ENCODE measurements at regions not wholly inside any gene's neighbourhood (a gene's known extent, or its start where the extent isn't known, plus 50 kb on each side); places are given as distances from the start of the nearest gene placed in this dataset.
"Not testable (repeated sequence)": the region's sequence is repeated elsewhere in the genome, so short reads cannot be mapped to it uniquely, and the experiment has no call there.

GRCh38 chr21:21858502-21859334, 860.5 kb downstream of the NCAM2 start:
- DNase-seq = no peak

DNA sequence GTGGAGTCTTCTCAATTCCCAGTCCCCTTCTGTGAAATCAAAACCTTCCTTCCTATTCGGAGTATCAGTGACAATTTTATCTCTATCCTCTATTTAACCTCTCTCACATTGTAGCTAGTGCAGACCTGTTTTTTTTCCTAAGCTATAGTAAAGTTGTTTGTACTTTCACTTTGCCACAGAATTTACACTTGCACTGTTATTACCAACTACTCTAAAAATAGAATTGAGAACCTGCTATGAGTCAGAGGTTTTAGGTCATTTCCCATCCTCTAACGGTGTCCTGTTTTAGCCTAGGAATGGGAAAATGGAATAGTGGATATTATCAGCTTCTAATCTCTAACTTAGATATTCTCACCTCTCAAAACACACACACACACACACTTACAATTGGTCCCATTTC, 862.7 kb downstream of the NCAM2 start:
- no peak for DNase-seq

GRCh38 chr21:21864321-21864840, 866.2 kb downstream of the NCAM2 start:
- no peak for DNase-seq

- DNase-seq = no peak
Measured at GRCh38 chr21:21897275-21897883, 899.2 kb downstream of the NCAM2 start.

DNA sequence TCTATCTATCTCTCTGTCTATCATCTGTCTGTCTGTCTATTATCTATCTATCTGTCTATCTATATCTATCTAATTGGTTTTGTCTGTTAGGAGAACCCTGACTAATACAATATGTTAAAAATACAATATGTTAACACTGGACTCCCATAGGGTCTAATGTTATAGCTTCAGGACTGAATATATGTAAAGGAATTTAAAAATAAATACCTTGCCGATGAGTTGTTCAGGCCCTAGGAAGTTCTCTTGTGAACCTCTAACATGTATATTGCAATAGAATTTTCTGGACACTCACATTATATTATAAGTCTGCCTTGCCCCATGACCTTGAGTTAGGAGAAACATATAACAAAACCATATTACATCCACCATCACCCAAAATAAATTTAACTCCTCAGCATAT, 900.6 kb downstream of the NCAM2 start:
- DNase-seq = no peak

GRCh38 chr21:21902416-21902815, 904.2 kb downstream of the NCAM2 start:
- not testable (repeated sequence) for DNase-seq

- no peak for DNase-seq
Measured at GRCh38 chr21:21907271-21907670, 909.1 kb downstream of the NCAM2 start.

DNA sequence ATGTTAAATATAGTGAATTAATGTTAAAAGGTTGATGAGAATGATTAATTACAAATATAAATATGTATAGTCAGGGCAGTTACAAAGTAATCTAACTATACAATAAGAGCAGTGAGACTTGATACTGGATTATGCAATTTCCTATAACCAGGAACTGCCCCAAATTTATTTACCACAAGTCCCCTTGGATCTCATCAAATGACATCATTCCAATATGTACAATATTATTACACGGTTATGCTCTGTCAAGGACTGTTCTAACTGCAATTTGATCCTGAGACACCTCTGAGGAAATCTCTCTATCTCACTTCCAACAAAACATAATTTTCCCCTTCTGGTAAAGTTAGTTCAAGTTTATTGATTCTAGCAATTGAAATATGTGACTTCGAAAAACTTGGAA, 917.6 kb downstream of the NCAM2 start:
- no peak for DNase-seq

- no peak for DNase-seq
Measured at GRCh38 chr21:21921410-21922232, 923.4 kb downstream of the NCAM2 start.

DNA sequence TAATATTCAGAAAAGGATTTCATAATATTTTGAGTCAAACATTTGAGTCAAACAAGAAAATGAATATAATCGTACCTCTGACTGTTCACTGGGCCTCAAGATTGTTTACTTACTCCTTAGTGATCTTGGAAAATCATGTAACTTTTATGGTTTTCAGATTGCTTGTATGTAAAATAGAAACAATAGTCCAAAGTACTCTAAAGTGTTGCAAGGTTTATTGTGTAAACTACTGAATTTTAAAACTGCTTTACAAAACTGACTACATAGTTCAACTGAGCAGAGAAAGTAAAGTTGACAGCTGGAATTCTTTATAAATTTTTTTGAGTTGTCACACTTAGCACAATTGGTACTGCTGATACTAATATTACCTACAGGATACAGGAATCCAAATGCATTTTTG, 931.0 kb downstream of the NCAM2 start:
- no peak for DNase-seq

DNA sequence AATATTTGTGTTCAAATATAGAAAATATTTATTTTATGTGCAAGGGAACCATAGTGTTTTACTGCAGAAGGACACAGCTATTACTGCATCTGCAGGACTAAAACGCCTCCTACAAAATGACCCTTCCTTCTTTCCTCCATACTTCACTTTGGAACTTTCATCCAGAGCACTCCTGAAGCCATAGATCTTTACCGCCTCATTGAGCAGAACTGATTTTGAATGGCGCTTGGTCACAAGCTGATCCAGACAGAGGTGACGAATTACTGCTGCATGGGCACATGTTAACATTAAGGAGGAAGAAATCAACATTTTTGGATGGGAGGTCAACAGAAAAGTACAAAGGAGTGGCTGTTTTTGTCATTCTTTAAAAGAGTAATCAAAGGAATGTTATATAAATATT, 931.6 kb downstream of the NCAM2 start:
- DNase-seq = no peak

DNA sequence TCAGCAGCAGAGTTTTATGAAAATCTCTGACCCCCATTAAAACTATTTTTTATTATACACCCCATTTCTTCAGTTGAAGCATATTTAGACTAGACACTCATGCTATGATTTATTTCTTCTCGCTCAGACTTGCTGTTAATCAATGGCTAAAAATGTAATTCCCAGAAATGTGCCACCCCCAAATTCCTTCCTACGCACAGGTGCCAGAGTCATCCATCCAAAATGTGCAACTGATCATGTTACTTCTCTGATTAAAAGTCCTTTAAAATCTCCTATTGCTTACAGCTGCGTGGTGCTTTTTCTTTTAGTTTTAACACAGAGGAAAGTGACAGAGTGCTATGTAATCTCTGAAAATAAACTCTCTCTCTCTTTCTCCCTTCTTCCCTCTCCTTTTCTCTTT, 954.4 kb downstream of the NCAM2 start:
- DNase-seq = no peak

- DNase-seq = no peak
Measured at GRCh38 chr21:21955204-21955603, 957.0 kb downstream of the NCAM2 start.

GRCh38 chr21:21957490-21957889, 959.3 kb downstream of the NCAM2 start:
- DNase-seq = no peak

GRCh38 chr21:21963911-21964310, 965.7 kb downstream of the NCAM2 start:
- no peak for DNase-seq

- DNase-seq = no peak
Measured at GRCh38 chr21:21968810-21969209, 970.6 kb downstream of the NCAM2 start.

DNA sequence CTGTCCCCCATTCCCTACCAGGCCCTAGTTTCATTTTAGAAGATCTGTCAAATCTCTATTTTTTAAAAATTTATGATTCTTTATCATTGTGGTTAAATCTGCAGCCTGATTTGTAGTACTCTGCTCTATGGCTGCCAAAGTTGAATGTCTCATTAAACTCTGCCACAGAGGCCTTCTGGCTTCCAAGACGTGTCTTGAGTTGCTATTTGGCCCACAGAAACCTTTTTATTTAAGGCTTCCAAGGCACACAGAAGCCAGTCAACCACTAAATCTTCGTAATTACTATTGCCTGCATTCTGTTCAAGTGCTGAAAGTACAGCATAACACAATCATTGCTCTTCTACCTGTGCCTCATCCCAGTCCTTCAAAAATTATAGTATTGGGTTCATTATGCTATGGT, 971.0 kb downstream of the NCAM2 start:
- no peak for DNase-seq

GRCh38 chr21:21971384-21971783, 973.2 kb downstream of the NCAM2 start:
- DNase-seq = no peak

DNA sequence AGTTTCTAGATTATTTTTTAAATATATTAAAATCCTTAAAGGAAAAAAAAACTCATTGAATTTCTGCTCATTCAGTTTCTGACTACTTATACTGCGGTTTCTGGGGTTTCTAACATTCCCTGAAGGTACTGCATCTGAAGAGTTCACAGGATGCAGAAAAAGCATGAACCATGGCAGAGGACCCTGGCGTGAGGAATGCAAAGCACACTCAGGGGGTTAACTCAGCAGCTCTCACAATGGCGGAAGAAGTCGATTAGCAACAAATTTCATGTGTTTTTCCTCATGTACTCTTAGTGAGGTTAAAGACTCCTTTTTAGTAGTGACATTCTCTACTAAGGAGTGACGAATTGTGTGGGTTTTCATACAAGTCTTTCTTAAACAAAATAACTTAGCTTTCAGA, 975.6 kb downstream of the NCAM2 start:
- DNase-seq = no peak

DNA sequence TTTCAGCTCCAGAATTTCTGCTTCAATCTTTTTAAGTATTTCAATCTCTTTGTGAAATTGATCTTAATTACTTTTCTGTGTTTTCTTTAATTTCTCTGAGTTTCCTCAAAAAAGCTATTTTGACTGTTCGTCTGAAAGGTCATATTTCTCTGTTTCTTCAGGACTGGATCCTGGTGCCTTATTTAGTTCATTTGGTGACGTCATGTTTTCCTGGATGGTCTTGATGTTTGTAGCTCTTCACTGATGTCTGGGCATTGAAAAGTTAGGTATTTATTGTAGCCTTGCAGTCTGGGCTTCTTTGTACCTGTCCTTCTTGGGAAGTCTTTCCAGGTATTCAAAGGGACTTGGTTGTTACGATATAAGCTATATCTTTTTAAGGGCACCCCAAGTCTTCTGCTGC, 998.7 kb downstream of the NCAM2 start:
- DNase-seq = no peak

DNA sequence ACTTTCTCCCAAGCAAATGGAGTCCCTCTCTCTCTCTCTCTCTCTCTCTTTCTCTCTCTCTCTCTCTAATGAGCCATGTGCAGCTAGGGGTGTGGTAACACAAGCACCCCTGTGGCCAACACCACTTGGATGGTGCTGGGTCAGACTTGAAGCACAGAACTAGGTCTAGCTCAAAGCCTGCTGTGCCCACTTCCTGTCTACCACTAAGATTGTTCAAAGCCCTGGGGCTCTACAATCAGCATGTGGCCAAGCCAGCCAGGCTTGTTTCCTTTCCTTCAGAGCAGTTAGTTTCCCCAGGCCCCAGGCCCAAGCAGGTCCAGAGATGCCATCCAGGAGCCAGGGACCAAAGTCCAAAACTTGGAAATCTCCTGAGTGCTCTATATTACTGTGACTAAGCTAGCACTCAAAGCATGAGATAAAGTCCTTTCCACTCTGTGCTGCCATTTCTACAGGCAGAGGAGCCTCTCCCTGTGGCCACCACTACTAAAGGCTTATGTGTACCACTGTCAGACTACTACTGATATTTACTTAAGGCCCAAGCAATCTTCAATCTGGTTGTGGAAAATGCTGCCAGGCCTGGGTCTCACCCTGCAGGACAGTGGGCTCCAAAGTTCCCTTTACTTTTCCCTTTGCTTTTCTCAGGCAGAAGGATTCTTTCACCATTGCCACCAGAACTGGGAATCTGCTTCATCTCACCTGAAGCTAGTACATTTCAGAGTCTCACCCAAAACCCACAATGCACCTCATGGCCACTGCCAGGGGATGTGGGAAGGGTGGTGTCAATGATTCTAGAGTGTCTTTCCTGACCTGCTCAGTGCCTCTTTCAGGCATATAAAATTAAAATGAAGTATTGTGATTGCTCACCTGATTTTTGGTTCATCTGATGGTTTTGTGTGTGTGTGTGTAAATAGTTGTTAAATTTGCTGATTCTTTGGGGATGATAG, 999.5 kb downstream of the NCAM2 start:
- DNase-seq = no peak

- no peak for DNase-seq
Measured at GRCh38 chr21:22019766-22020165, 1021.6 kb downstream of the NCAM2 start.

Measured in C1 segment of cervical spinal cord (tissue), 14 donors.